HG03439 (cell line): ENCODE measurements at regions not wholly inside any gene's neighbourhood (a gene's known extent, or its start where the extent isn't known, plus 50 kb on each side); places are given as distances from the start of the nearest gene placed in this dataset.
"Not testable (repeated sequence)": the region's sequence is repeated elsewhere in the genome, so short reads cannot be mapped to it uniquely, and the experiment has no call there.

Experiments used
- ATAC-seq: cut with Tn5 transposase; IDR thresholded peaks from one replicate; pipeline ENCODE4 v1.9.1; 2021; ENCODE audit warnings: mild to moderate bottlenecking, moderate library complexity; ENCODE audit not compliant: unreplicated experiment

GRCh38 chr4:177796841-177797240 lies 354.6 kb upstream of the AGA start:
- ATAC-seq, result no peak

- ATAC-seq, result no peak
Observed at GRCh38 chr4:177798161-177798560, 355.9 kb upstream of the AGA start.

- ATAC-seq, result no peak
Observed at GRCh38 chr4:177802162-177802561, 359.9 kb upstream of the AGA start.

GRCh38 chr4:177802661-177803060 lies 360.4 kb upstream of the AGA start:
- no peak for ATAC-seq

GRCh38 chr4:177803151-177803550 lies 360.9 kb upstream of the AGA start:
- no peak for ATAC-seq

- ATAC-seq, result no peak
Observed at GRCh38 chr4:177809791-177810190, 367.6 kb upstream of the AGA start.

- no peak for ATAC-seq
Observed at GRCh38 chr4:177810220-177810619, 368.0 kb upstream of the AGA start.

GRCh38 chr4:177818392-177818791 lies 376.2 kb upstream of the AGA start:
- ATAC-seq, result not testable (repeated sequence)

- ATAC-seq, result no peak
Observed at GRCh38 chr4:177826973-177827372, 384.7 kb upstream of the AGA start.

- ATAC-seq, result no peak
Observed at GRCh38 chr4:177841258-177841657, 399.0 kb upstream of the AGA start.

- ATAC-seq, result no peak
Observed at GRCh38 chr4:177853229-177853628, 411.0 kb upstream of the AGA start.

GRCh38 chr4:177855507-177856197 lies 413.4 kb upstream of the AGA start:
- ATAC-seq, result no peak

GRCh38 chr4:177860171-177860570 lies 417.9 kb upstream of the AGA start:
- ATAC-seq, result no peak

- no peak for ATAC-seq
Observed at GRCh38 chr4:177861551-177862094, 419.4 kb upstream of the AGA start.

- no peak for ATAC-seq
Observed at GRCh38 chr4:177862541-177863176, 420.4 kb upstream of the AGA start.

- no peak for ATAC-seq
Observed at GRCh38 chr4:177879851-177880250, 437.6 kb upstream of the AGA start.

GRCh38 chr4:177895136-177895535 lies 452.9 kb upstream of the AGA start:
- ATAC-seq, result no peak

- ATAC-seq, result no peak
Observed at GRCh38 chr4:177901786-177902185, 459.5 kb upstream of the AGA start.

- no peak for ATAC-seq
Observed at GRCh38 chr4:177902386-177902785, 460.1 kb upstream of the AGA start.

GRCh38 chr4:177907736-177908424 lies 465.6 kb upstream of the AGA start:
- ATAC-seq, result no peak

- no peak for ATAC-seq
Observed at GRCh38 chr4:177921715-177922114, 479.5 kb upstream of the AGA start.

- ATAC-seq, result no peak
Observed at GRCh38 chr4:177923888-177924287, 481.7 kb upstream of the AGA start.
